C4-2B (cell line): ENCODE measurements at regions not wholly inside any gene's neighbourhood (a gene's known extent, or its start where the extent isn't known, plus 50 kb on each side); places are given as distances from the start of the nearest gene placed in this dataset.

Source experiments
- CTCF ChIP-seq: fragments of 450-650 bp; conservative IDR thresholded peaks from 2 replicates; pipeline ENCODE4 v1.5.1; 2017; ENCODE audit warnings: mild to moderate bottlenecking
- ZFX ChIP-seq: fragments of 450-650 bp; IDR thresholded peaks from 2 replicates; pipeline ENCODE4 v1.6.1; 2017

- TF ChIP-seq CTCF = no peak
- no peak for TF ChIP-seq ZFX
These were observed 291.6 kb downstream of the TNS1 start for GRCh38 chr2:217711188-217711587.
